HG03095 (cell line): ENCODE measurements at regions not wholly inside any gene's neighbourhood (a gene's known extent, or its start where the extent isn't known, plus 50 kb on each side); places are given as distances from the start of the nearest gene placed in this dataset.

Experiments
- ATAC-seq: cut with Tn5 transposase; IDR thresholded peaks from one replicate; pipeline ENCODE4 v1.9.1; 2021; ENCODE audit warnings: moderate library complexity; ENCODE audit not compliant: unreplicated experiment

DNA sequence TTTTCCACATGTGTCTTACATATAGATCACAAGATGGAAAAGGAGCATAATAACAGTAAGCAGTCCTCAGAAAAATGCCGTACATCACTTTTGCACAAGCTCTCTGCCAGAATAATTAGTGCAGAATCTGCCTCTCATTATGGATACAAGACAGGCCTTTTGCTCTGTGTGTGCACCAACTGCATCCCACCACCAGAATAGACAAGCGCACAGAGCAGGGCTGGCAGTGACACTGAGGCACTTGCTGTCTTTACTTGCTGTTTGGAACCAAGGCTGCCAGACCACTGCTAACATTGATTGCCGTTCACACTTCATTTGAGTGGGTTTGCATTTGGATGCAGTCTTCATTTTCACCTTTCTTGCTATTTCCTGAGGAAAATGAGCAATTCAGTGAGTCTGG, 741.3 kb downstream of the TLE1 start:
- no peak for ATAC-seq

DNA sequence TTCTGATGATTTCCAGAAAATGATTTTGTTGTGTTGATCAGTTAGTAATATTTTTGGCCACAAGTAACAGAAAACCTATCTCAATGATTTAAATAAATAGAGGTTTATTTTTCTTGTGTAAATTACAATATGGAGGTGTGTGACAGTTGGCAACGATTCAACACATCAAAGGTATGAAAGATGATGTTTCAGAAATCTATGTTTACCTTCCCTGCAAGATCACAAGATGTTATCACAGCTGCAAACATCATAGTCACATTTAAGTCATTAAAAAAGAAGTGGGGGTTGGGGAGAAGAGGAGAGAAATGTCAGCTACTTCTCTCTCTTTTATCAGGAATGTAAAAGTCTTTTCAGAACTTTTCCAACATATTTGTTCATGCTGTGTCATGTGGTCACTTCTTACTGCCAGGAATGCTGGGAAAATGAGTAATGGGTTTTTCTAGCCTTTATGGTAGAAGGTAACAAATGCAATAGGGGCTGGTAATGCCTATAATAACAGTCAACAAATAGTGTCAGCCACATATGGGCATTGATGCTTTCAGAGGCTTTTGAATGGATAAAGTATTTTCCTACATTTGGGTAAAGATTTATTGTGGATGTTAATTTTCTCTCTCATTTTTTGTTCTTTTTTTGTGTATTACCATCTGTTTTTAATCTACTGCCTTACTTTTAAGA, 742.7 kb downstream of the TLE1 start:
- no peak for ATAC-seq

DNA sequence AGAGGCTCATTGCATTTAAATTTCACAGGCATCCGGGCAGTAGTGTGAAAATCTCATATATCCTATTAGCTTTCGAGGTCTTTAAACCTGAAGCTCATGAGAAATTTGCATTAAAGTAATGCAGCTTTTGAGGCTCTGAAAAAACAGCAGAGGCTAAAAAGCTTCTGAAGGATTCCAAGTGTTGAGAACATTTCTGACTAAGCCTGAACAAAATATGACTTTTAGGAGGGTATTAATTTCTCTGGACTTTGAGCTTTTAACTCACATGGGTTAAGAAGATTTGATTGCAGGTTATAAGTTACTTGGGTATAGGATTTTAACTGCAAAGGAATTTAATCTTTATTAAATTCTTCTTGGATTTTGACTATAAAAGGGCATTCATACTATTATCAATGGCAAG, 743.9 kb downstream of the TLE1 start:
- no peak for ATAC-seq

DNA sequence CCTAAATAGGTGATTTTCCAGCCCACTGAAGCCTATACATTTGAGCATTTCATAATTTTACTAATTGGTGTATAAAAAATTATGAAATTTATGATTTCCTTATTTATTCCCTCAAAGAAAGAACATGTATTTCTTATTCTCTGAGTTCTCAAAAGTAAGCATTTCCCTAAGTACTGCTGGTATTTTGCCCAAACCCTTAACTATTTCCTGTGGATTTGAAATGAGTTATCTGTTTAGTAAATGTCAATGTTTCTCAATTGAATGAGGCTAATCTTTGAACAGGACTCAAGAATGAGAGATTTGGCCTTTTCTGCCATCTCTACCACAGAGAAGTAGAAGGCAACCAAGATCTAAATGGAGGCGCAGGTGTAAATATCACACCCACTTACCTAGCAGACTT, 751.7 kb downstream of the TLE1 start:
- ATAC-seq = no peak

DNA sequence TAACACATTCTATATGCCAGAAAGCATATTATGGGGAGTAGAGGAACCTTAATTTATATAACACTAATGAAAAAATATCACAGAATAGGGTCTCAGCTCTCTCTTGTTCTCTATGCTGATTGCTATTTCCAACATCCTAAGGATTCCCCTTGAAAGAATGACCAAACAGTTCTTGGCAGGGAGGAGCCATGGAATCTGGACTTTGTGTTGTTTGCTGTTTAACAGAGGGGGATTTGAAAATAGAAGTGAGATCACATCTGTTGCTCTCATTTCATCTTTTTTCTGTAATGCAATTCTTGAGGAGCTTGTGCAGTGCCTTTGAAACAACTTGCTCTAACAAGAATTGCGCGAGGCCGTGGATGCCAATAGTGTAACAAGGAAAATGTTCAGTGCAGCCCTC, 755.3 kb downstream of the TLE1 start:
- no peak for ATAC-seq

DNA sequence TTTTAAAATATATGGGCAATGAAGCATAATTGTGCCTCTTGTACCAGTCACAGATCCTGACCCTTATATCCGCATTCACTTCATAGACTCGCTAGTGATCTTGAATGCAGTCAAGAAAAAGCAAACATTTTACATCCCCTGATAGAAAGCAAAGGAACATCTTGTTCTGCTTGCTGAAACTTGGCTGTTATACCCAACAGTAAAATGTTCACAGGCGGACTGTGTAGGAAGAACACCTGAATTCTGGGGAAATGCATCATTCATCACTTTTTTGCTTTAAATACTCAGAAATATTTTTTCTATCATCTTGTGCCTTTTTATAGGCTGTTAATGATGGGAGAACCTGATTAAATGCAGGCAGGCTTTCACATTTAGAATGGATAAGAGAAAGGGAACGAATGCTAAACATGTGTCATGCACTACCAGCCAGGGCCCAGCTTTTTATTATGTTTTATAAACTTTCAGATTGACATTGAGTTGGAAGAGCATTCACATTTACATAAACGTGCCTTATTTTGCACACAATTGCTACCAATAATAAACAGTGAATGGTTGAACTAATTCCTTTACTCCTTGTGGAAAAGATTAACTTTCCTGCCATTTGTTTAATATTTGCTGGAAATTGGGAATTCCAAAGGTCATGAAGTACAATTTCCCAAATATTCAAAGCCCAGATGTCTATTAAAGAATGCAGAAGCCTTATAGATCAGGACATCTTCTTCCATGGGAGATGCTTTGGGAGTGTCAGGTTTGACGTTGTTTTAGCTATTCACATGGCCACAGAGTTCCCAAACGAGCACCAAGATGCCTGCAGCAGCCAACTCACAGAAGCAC, 756.2 kb downstream of the TLE1 start:
- ATAC-seq = no peak

DNA sequence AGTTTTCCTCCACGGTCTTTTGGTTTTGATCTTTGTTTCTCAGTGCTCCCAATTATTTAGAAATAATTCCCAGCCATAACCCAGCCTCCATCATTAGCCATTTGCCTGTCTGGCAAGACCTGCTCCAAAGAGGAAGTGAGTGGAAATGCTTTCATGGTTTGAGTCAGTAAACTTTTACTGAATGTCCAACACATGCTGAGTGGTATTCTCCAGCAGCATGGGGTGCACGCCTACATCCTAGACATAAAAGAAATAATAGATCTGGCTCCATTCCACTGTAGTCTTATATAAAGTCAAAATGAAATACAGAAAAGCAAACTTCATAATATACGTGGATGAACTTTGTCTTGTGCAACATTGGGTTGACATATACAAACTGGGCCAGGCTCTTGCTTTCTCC, 757.2 kb downstream of the TLE1 start:
- ATAC-seq = no peak

DNA sequence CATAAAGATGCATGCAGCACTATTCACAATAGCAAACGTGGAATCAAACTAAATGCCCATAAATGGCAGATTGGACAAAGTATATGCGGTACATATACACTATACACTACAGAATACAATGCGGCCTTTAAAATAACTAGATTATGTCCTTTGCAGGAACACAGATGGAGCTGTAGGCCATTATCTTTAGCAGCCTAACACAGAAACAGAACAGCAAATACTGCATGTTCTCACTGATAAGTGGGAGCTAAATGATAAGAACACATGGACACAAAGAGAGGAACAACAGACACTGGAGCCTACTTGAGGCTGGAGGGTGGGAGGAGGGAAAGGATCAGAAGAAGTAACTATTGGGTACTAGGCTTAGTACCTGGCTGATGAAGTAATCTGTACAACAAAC, 758.2 kb downstream of the TLE1 start:
- no peak for ATAC-seq

DNA sequence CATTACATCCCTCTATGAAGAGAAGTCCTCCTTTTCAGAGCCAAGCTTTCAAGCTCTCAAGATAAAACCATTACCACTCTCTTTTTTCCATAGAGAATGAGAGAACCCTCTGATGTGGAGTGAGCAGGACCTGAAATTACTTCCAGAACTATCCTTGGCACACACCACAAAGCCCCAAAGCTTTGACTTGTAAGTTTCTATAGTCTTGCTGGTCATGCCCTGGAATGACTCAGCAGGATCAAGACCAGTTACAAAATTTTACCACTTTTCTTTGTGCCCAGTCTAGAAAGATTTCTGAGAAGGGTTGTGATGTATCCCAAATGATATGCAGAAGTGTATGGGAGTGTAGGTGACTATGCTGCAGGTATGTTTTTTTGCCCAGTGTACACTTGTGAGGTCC, 760.6 kb downstream of the TLE1 start:
- no peak for ATAC-seq

DNA sequence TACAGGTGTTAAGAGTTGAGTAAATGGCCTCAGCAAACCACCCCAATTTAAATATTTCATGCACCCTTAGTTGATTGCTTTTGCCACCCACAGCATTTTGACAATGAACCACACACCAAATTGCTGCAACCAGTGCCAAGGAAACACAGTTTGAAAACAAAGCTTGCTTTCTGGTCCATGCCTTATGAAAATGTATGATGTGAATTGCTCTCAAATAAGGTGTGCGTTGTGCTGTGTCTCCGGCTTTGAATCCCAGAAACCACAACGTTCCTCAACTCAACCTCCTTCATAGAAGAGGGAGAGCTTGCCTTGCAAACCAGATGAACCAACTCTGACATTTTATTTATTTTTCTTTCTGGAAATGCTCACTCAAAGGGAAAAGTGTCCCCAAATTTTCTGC, 762.7 kb downstream of the TLE1 start:
- no peak for ATAC-seq

DNA sequence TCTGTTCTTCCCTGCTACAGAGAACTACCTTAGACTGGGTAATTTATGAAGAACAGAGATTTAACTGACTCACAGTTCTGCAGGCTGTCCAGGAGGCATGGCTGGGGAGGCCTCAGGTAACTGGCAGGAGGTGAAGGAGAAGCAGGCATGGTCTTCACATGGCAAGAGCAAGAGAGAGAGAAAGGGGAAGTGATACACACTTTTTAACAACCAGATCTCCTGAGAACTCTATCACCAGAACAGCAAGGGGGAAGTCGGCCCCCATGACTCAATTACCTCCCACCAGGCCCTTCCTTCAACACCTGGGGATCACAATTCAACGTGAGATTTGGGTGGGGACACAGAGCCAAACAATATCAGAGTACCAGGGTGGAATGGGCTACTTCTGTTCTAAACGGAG, 766.8 kb downstream of the TLE1 start:
- ATAC-seq = no peak

DNA sequence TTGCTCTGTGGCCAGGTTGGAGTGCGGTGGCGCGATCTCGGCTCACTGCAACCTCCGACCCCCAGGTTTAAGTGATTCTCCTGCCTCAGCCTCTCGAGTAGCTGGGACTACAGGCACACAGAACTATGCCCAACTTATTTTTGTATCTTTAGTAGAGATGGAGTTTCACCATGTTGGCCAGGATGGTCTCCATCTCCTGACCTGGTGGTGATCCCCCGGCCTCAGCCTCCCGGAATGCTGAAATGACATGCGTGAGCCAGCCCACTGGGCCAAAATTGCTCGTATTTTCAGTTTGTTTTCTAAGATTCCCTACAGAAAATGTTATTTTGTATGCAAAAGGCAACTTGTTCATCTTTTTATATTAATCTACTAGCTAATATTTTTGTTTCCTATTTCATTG, 782.6 kb downstream of the TLE1 start:
- no peak for ATAC-seq

DNA sequence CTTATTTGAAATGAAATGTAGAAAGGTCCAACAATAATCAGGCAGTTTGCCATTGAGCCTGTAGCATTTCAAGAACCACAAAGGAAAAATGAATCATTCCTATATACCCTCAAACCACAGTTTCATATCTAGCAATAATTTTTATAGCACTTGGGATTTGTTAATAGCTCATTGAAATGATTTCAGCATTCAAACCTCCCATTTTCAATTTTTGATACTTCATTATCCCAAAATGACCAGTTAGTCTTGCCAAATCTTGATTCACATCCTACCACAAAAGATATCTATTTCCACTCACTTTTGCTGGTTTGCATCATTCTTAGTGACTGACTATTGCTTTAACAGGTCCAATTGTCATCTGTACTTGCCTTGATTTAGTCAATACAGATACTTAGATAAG, 790.1 kb downstream of the TLE1 start:
- no peak for ATAC-seq

DNA sequence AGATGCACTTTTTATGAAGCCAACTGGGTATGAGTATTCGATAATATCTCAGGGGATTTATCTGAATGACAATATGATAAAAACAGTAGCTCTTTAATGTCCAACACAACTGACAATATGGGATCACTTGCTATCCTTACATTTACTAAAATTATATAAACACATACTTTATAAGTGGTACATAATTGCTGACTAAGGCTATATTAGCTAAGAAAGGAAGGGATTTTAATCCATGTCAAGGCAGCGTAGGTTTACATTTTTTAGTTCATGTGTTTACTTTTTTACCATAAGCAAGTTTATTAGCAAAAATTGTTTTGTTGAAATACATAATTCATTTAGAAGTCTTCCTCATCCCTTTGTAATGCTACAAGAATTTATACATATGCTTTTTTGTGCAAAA, 796.2 kb downstream of the TLE1 start:
- ATAC-seq = no peak

DNA sequence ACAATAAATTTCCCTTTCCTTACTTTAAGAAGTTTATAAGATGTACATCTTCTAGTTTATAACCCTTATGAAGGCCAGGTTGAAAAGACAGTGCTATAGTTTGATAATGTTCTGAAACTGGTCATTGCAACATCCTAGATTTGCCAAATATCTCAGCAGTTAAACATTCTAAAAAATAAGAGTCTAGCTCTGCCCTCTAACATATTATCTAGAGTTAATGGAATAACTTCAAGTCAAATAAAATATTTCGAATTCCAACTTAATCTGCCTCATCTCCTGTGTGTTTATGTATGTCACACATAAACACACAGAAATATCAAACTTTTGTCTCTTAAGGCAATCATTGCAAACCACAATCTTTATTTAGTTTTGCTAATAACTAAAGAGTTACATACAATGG, 796.6 kb downstream of the TLE1 start:
- no peak for ATAC-seq

DNA sequence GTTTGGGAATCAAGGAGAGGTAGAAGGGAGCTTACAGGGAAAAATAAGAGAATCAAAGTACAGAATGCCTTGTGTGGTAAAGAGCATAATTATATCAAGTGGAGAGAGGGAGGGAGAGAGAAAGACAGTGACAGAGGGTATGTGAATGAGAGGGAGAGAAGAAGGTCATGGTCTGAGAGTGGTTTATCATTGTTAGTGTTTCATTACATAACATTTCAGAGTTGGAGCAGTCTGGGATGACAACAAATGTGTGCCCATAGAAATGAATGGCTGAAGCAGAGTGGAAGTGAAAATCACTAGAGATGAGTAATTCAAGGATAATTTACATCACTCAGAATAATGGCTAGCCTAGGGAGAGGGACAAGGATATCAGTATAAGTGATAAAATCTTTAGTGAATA, 799.2 kb downstream of the TLE1 start:
- no peak for ATAC-seq

DNA sequence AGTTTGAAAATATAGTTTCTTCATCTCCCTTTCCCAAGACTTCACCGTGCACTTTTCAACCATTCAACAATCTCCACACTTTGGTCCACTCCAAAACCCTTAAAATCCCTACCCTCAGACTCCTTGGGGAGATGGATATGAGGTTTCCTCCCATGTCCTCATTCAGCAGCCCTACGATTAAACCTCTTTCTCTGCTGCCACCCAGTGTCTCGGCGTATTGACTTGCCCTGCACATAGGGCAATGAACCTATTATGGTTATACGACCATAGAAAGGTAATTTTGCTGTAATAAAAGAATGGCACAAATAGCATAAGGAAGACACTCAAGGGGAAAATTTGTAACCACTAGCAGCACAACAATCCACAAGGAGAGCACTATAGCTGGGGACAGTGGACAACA, 803.5 kb downstream of the TLE1 start:
- ATAC-seq = no peak

DNA sequence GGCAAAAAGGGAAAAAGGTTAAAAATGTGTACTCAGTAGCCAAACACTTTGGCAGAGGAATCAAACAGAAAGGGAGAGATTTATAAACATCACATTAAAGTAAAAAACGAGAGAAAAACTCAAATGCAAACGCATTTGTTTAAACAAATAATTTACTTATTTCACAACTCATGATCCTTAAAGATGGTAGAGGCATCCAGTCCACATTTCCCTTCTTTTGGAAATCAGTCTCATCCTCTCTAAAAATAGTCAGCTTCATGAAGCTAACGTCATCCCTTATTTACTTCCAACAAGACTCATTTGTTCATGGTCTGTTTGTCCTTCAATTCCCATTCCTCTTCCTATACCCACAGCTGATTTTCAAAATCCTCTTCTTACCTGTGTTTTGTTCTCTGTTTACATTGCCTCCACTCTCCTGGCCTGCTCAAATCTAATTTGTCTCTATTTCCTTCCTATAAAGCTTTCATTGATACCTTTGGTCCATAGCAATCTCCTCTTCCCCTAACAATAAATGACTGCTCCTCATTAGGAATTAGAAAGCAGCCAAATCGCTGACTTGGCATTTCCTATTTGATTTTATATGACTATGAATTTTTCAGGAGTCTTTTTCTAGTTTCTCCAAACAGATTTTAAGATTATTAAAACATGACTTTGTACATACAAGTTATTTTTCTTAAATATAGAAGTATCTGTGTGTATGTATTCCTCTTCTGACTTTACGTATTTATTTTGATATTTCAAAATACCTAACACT, 805.3 kb downstream of the TLE1 start:
- no peak for ATAC-seq

DNA sequence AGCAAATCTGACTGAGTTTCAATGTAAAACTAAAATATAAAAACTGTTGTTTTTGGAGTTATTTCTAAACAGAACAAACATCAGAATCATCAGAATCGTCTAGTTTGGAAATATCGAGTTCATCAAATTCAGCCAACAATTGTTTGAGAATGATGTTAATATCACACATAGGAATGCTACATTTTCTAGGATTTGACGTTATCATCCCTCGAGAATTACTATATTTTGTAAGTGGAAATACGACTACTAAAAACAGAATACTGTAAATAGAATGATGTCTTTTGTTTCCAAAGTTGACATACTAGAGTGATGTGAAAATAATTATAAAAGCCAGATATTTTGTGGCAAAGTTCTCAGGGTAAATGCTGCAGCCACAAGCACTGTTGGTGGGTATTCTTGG, 805.9 kb downstream of the TLE1 start:
- ATAC-seq = no peak

DNA sequence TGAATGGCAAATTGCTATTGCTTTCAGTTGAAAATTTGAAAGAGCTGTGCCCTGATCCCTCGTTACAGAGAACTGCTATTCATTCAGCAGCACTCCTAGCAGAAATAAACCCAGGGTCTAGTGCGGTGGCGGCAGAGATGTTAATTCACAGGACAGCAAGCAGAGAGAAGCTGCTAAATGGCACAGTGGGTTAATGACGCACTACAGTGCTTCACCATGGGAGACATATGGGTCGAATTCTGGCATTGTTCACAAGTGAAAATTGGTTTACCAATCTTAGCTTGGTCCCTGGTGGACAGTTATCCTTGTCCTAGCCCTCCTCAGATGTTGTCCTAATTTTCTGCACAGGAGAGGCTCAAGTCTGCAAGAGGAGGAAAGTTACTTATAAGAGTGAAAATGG, 807.4 kb downstream of the TLE1 start:
- no peak for ATAC-seq

DNA sequence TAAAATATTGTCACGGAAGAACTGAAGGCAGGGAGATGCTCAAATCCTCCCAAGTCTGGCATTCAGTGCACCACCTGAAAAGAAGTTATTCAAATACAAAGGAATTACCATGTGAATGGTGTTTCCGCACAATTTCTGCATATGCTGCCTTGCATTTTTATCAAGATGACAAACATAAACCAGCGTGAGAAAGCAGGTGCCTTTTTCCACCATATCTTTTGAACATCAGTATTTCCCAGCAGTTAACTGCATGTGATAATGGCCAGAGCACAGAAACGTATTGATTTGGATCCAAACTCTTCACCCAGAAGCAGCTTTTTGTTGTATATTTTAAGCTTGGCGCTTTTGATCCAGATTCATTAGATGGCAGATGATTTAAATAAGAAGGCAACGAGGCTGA, 808.0 kb downstream of the TLE1 start:
- no peak for ATAC-seq

DNA sequence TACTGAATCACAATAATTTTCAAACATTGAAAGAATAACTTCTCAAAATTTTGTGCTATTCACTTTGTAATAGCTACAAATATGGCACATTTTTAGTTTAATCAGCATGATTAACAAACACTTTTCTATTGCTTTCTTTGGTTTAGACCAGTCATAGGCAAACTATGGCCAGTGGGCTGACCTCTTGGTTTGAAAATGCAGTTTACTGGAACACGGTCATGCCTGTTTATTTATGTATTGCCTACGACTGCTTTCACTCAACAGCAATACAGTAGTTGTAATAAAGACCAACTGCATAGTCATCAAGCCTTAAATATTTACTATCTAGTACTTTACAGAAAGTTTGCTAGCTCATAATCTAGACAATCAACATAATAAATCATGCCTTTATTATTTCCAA, 810.8 kb downstream of the TLE1 start:
- no peak for ATAC-seq
